ENCODE measurements at regions not wholly inside any gene's neighbourhood (a gene's known extent, or its start where the extent isn't known, plus 50 kb on each side); places are given as distances from the start of the nearest gene placed in this dataset.

DNA sequence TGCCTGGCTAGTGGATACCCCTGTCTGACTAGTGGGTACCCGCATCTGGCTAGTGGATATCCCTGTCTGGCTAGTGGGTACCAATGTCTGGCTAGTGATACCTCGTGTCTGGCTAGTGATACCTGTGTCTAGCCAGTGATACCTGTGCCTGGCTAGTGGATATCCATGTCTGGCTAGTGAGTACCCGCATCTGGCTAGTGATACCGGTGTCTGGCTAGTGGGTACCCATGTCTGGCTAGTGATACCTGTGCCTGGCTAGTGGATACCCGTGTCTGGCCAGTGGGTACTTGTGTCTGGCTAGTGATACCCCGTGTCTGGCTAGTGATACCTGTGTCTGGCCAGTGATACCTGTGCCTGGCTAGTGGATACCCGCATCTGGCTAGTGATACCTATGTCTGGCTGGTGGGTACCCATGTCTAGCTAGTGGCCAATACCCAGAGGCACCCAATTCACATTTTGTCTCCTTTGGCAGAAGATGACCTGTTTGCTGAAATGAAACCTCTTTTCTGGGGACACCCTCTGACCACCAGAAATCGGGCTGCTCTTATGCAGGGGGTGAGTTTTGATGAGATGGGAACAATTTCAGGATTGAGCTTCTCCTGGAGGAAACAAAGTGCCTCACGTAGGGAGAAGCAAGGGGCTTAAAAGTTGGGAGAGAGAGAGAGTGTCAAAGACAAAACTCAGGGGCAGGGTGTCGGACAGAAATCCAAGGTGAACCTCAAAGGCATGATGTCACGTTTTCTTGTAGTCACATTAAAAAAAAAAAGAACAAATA, 63.4 kb downstream of the SMIM38 start:
- no peak for ATAC-seq
- TF ChIP-seq ZC3H10 (CRISPR knock-in tag; IDR thresholded peaks at IDR 0.05) (no peak), GLIS3 (CRISPR knock-in tag; IDR thresholded peaks at IDR 0.05) (no peak), ZFP3 (CRISPR knock-in tag; IDR thresholded peaks at IDR 0.05) (no peak), ARNTL (CRISPR knock-in tag; IDR thresholded peaks at IDR 0.05; ENCODE audit: borderline replicate concordance, low read depth) (no peak), ISL1 (CRISPR knock-in tag; IDR thresholded peaks at IDR 0.05) (no peak), TOX (CRISPR knock-in tag; IDR thresholded peaks at IDR 0.05; ENCODE audit: borderline replicate concordance) (no peak), RARB (CRISPR knock-in tag; IDR thresholded peaks at IDR 0.05) (no peak), BACH2 (CRISPR knock-in tag; IDR thresholded peaks at IDR 0.05; ENCODE audit: borderline replicate concordance) (no peak), ZNF70 (CRISPR knock-in tag; IDR thresholded peaks at IDR 0.05) (no peak)
- TF ChIP-seq, protein P1, sequence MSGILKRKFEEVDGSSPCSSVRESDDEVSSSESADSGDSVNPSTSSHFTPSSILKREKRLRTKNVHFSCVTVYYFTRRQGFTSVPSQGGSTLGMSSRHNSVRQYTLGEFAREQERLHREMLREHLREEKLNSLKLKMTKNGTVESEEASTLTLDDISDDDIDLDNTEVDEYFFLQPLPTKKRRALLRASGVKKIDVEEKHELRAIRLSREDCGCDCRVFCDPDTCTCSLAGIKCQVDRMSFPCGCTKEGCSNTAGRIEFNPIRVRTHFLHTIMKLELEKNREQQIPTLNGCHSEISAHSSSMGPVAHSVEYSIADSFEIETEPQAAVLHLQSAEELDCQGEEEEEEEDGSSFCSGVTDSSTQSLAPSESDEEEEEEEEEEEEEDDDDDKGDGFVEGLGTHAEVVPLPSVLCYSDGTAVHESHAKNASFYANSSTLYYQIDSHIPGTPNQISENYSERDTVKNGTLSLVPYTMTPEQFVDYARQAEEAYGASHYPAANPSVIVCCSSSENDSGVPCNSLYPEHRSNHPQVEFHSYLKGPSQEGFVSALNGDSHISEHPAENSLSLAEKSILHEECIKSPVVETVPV (CRISPR knock-in tag; IDR thresholded peaks at IDR 0.05) = no peak
- TF ChIP-seq, protein P2, sequence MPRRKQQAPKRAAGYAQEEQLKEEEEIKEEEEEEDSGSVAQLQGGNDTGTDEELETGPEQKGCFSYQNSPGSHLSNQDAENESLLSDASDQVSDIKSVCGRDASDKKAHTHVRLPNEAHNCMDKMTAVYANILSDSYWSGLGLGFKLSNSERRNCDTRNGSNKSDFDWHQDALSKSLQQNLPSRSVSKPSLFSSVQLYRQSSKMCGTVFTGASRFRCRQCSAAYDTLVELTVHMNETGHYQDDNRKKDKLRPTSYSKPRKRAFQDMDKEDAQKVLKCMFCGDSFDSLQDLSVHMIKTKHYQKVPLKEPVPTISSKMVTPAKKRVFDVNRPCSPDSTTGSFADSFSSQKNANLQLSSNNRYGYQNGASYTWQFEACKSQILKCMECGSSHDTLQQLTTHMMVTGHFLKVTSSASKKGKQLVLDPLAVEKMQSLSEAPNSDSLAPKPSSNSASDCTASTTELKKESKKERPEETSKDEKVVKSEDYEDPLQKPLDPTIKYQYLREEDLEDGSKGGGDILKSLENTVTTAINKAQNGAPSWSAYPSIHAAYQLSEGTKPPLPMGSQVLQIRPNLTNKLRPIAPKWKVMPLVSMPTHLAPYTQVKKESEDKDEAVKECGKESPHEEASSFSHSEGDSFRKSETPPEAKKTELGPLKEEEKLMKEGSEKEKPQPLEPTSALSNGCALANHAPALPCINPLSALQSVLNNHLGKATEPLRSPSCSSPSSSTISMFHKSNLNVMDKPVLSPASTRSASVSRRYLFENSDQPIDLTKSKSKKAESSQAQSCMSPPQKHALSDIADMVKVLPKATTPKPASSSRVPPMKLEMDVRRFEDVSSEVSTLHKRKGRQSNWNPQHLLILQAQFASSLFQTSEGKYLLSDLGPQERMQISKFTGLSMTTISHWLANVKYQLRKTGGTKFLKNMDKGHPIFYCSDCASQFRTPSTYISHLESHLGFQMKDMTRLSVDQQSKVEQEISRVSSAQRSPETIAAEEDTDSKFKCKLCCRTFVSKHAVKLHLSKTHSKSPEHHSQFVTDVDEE (CRISPR knock-in tag; IDR thresholded peaks at IDR 0.05) = no peak

DNA sequence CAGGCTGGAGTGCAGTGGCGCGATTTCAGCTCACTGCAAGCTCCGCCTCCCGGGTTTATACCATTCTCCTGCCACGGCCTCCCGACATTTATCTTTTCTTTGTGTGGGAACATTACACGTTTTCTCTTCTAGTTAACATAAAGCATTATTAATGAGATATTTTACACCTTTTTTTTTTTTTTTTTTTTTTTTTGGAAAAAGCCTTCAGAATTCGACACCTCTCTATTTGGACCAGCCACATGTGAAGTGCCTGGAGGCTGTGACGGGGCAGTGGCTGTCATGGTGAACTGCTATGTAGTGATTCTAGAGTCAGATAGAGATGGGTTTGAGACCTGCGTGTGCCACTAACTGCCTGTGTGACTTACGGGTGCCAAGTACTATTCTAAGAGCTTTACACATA, 64.3 kb downstream of the SMIM38 start:
- TF ChIP-seq, protein P3, sequence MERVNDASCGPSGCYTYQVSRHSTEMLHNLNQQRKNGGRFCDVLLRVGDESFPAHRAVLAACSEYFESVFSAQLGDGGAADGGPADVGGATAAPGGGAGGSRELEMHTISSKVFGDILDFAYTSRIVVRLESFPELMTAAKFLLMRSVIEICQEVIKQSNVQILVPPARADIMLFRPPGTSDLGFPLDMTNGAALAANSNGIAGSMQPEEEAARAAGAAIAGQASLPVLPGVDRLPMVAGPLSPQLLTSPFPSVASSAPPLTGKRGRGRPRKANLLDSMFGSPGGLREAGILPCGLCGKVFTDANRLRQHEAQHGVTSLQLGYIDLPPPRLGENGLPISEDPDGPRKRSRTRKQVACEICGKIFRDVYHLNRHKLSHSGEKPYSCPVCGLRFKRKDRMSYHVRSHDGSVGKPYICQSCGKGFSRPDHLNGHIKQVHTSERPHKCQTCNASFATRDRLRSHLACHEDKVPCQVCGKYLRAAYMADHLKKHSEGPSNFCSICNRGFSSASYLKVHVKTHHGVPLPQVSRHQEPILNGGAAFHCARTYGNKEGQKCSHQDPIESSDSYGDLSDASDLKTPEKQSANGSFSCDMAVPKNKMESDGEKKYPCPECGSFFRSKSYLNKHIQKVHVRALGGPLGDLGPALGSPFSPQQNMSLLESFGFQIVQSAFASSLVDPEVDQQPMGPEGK (CRISPR knock-in tag; IDR thresholded peaks at IDR 0.05; ENCODE audit: borderline replicate concordance) = no peak
- TF ChIP-seq OSR1 (CRISPR knock-in tag; IDR thresholded peaks at IDR 0.05) = no peak
- TF ChIP-seq TCF4 (CRISPR knock-in tag; IDR thresholded peaks at IDR 0.05; ENCODE audit: borderline replicate concordance) = no peak
- TF ChIP-seq, protein P1 (CRISPR knock-in tag; IDR thresholded peaks at IDR 0.05) = no peak
- TF ChIP-seq, protein P4, sequence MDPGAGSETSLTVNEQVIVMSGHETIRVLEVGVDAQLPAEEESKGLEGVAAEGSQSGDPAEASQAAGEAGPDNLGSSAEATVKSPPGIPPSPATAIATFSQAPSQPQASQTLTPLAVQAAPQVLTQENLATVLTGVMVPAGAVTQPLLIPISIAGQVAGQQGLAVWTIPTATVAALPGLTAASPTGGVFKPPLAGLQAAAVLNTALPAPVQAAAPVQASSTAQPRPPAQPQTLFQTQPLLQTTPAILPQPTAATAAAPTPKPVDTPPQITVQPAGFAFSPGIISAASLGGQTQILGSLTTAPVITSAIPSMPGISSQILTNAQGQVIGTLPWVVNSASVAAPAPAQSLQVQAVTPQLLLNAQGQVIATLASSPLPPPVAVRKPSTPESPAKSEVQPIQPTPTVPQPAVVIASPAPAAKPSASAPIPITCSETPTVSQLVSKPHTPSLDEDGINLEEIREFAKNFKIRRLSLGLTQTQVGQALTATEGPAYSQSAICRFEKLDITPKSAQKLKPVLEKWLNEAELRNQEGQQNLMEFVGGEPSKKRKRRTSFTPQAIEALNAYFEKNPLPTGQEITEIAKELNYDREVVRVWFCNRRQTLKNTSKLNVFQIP (CRISPR knock-in tag; IDR thresholded peaks at IDR 0.05; ENCODE audit: borderline replicate concordance, low read depth) = no peak
- no peak for TF ChIP-seq CSDC2 (CRISPR knock-in tag; IDR thresholded peaks at IDR 0.05)
- TF ChIP-seq, protein P5, sequence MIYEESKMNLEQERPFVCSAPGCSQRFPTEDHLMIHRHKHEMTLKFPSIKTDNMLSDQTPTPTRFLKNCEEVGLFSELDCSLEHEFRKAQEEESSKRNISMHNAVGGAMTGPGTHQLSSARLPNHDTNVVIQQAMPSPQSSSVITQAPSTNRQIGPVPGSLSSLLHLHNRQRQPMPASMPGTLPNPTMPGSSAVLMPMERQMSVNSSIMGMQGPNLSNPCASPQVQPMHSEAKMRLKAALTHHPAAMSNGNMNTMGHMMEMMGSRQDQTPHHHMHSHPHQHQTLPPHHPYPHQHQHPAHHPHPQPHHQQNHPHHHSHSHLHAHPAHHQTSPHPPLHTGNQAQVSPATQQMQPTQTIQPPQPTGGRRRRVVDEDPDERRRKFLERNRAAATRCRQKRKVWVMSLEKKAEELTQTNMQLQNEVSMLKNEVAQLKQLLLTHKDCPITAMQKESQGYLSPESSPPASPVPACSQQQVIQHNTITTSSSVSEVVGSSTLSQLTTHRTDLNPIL (CRISPR knock-in tag; IDR thresholded peaks at IDR 0.05; ENCODE audit: low read depth) = no peak
- TF ChIP-seq, protein P2 (CRISPR knock-in tag; IDR thresholded peaks at IDR 0.05) = no peak
- ATAC-seq = no peak
